GM19351 (cell line): ENCODE measurements at regions not wholly inside any gene's neighbourhood (a gene's known extent, or its start where the extent isn't known, plus 50 kb on each side); places are given as distances from the start of the nearest gene placed in this dataset.

ENCODE experiments used
- ATAC-seq: cut with Tn5 transposase; IDR thresholded peaks from one replicate; pipeline ENCODE4 v1.9.1; 2021; ENCODE audit warnings: mild to moderate bottlenecking, moderate library complexity; ENCODE audit not compliant: unreplicated experiment

DNA sequence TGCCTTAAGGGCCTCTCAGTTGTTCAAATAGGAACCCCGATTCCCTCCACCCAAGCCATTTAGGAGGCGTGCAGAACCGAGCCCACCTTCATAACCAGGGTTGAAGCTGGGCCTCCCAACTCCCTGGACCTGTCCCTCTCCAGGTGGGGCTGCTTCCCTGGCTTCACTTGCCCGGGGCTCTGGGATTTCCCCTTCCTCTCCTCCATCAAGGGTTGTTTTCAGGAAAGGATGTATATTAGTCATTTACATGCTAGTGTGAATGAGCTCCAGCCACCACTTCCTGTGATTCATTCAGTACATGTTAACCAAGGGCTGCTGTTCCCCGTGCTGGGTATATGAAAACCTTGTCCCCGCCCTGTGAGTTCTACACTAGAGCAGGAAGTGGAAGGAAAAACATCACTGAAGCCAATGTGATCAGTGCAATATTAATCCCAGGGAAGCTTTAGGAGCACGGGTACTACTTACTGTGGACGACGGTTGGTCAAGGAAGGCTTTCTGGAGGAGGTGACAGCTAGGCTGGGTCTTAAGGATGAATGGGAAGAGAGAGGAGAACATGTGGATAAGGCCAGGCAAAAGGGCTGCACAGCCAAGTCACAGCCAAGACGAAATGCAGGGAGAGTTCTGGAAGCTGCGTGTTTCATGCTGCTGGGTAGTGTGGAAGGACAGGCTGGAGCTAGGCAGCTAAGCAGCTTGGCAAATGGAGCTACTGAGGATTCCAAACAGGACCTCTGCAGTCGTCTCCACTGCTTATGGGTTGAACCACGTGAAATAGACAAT lies 150.1 kb upstream of the SHH start:
- peak; percentile 54 for ATAC-seq

DNA sequence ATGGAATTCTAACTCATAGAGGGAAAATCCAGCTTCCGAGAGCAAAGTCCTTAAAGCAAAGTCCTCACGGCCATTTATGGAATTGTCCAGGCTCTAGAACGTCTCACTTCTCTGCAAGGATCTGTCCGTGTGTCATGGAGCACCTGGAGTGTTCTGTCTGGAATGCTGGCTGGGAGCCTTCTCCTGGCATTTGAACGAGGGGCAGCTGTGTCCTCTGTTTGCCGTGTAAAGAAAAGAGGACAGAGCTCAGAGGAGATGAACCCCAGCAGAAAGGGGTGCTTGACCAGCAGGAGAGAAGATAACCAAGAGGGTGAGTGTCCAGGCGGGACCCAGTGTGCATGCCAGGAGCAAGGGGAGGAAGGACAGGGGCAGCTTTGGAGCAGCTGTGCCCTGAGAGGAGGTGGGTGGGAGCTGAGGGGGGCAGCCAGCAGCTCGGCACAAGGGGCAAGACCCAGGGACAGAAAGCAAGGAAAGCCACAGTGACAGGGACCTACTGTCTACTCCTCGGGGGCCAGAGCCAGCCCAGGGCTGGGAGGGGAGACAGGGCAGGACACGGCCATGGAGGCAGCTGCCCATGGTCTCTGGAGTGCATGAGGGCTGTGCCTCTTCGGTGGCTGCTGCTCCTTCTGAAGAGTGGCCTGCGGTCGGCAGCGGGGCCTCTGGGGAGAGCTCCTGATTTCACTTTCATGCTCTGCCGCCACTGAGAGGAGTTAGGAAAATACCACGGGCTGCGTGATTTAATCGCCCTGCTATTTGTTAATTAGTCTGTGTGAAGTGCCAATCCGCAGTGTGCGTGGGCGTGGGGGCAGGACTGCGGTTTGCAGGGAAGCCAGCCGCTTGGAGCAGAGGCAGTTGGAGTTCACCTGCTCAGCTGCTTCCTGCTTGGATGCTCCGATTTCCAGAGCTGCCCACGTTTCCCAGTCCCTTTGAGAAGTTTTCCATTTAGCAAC lies 149.3 kb upstream of the SHH start:
- no peak for ATAC-seq

DNA sequence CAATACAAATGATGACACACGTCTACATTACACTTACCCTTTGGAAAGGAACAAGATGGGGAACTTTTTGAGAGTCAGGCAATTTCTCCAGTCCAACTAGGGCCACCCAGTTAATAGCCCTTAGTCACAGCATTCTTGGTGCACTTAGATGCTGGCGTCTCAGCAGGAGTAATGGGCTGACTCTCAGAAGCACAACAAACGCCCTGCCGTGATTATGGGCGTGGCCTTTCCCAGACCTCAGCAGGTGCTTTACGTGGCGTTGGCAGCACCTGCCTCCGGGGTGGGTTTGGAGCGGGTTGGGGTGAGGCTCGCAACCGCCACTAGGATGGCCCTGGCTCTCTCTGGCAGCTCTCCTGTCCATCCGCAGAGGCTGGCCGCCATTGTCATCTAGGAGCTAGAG lies 147.6 kb upstream of the SHH start:
- ATAC-seq, result no peak

DNA sequence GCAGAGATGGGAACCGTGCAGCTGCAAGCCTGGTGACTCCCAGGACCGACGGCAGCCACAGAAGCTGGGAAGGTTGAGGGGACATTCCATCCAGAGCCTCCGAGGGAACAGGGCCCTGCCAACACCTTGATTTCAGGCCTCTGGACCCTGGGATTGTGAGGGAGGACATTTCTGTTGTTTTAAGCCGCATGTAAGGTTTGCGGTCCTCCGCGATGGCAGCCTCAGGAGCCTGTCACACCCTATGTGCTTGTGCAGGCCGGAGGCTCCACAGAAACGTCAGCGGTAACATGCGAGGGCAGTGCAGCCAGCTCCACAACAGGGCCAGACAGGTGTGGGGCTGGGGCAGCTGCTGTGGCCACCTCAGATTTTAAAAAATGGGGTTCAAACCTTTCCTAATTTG lies 144.7 kb upstream of the SHH start:
- no peak for ATAC-seq

DNA sequence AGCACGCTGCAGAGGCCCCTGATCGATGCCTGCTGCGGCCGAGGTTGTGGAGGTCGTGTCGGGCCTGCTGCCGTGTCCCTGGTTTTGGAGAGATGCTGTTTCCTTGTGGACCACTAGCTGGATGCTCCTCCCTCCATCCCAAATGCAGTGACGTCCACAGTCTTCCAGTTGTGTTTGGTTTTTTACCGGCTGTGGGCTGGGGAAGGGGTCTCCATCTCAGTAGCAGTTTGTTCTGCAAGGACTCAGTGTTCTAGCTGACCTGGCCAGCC lies 143.0 kb upstream of the SHH start:
- no peak for ATAC-seq

DNA sequence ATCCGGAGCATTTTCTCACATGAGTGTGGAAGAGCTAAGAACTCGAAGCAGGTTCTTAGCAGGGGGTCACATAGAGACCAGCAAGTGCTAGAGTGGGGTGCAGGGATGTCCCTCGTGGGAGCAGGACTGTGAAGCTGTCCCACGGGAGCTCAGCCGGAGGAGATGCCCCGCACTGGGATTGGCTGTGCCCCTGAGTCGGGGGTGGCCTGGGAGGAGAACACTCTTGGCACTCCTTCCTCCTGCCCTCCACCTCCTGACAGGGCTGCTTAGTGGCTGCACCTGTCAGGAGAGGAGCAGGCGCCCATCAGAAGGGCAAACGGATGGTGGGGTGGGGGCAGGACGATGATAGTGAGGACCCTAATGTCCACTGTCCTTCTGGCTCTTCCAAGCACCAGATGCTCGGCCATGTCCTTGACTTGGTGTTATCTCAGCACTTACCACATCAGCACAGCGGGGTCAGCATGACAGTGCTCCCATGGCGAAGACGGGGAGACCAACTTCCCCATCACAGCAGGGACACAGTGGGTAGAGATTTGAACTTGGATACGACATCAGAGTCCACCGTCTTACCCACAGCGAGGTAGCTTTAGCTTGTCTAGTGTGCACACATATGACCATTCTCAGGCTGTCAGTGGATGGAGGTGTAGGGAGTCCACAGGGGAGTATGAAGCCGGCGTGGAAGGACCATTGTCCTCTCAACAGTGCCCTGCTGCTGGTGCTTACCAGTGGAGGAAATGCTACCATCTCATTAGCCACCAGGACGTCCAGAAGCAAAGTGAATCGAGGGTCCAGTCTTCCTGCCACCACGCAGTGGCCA lies 142.5 kb upstream of the SHH start:
- no peak for ATAC-seq

DNA sequence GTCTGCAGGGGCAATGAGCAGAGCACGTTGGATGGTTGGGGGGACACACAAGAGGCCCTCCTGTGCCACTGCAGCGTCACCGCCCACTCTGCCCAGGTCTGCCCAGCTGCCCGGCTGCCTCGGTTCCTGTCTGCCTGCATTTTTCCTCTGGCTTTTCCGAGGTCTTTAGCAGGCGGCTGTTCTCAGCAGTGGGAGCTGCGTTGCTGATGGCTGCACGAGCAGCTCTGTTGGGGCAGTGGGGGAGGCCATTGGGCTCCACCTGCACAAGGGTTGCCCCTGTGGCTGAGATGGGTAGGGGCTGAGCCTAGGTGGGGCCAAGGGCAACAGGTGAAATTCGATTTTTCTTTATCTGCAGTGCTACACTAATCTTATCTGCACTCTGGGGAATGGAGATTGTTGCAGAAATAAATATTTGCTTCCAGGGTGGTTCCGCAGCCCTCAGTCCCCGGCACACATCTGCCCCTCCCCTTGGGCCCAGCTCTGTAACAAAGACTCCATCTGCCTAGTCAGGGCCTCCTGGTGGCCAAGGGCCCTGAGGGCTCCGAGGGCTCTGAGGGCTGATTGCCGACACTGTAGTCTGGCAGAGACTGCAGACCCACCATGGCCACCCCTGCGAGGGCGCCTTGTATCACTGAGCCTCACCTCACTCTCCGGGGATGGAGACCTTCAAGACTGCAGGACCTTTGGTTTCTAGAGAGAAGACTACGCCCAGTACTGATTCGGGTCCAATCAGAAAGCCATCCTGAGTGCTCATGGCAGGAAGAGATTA lies 141.7 kb upstream of the SHH start:
- ATAC-seq, result no peak

DNA sequence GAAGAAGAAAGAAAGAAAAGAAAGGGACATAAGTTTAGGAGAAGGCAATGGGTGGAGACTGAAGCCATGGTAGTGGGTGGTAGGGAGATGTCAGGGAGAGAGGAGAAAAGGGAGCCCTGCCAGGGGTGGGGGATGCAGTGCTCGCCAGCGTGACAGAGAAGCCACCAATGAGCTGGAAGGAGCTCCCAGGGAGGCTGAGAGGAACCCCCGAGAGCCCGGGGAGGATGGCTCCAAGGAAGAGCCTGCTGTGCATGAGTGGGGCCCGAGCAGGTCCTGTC lies 141.2 kb upstream of the SHH start:
- no peak for ATAC-seq

DNA sequence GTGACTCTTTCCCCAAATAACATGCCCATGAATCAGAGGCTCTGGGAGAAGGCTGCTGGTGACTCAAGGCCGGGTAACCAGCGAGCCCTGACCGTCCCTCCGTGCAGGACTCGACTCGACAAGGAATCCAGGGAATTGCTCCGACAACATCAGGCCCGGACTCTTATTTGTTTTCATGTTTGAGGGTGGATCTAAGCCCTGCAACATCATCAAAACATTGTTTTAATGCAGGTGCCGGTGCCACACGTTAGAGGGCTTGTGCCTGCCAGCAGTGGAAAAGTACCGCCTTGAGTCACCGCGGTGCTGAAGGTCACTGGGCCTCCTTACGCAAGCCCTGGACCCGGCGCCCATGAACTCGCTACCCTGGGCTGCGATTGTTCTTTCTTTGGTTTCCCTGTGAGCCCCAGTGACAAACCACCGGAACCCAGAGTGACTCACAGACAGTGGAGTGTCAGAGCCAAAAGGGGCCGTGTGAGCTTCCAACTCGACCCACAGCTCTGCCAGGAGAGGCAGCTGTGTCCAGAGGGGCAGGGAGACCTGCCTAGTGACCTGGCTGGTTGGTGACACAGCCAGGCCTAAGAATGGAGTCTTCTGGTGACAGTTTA lies 139.4 kb upstream of the SHH start:
- no peak for ATAC-seq

DNA sequence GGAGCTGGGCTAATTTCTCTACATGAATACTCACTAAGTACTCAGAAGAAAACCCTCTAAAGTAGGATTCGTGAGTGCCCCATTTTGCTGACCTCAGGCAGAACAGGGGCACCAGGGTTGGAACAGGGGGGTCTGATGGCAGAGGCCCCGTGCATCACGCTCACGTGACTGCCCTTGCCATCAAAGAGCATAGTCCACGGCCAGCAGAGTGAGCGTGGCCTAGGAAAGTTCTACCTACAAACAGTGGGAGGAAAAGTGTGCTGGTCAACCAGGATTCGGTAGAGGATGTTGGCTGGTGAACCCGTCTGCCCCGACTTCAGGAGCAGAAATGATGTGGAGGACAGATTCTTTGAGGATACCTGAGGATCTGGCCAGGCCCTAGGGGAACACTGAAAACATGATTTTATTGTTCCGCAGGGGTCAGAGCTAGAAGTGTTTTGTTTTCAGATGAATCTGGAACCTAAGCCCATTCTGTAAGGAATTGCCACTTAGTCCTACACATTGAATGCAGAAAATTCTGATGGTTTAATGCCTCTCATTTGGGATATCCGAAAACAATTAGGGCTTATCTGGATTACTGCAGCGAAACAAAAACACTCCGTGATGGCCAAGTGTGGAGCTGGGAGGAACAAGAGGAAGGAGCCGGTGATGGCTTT lies 138.8 kb upstream of the SHH start:
- no peak for ATAC-seq

DNA sequence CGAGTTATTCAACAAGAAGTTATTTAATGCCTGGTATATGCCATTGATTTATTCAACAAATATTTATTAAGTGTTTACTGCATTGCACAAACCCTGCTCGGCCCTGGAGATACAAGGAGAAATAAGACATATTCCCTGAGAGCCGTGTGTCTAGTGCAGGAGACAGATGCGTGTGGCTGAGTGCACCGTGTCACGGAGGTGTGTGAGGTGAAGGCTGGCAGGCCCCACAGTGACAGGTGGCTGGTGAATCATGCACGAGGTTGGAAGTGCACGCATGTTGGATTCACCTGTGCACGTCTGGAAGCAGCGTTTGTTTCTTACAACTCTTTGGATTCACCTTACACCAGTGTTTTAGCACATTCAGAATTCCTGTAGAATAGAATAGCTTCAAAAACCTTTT lies 136.6 kb upstream of the SHH start:
- ATAC-seq, result no peak

DNA sequence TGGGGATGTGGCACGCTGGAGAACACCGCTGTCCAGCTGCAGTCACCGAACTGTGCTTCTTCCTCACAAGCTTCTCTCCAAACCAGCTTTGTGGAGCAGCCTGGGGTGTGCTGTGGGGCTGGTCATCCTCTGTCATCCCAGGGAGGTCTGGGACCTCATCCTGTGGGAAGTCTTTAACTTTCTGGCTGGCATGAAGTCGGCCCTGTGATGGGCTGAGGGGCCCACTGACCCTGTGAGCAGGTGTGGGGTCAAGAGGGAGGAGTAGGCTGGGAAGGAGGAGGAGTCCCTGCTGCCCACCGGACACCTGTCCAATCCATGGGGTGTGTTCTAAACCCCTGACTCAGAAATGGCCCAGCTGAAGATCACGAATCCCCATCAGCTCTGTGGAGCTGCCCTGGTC lies 136.2 kb upstream of the SHH start:
- no peak for ATAC-seq

DNA sequence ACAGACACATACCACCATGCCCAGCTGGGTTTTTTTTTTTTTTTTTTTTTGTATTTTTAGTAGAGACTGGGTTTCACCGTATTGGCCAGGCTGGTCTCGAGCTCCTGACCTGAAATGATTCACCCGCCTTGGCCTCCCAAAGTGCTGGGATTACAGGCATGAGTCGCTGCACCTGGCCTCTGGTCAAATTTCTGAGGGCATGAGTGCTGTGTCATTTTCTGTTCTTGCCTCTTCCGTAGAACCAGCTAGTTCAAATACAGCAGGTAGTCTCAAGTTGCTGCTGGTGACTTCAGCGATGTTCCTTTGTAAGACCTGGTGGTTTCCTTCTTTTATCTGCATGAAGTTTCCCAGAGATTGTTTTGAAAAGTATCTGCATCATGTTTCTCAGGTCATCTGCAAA lies 134.8 kb upstream of the SHH start:
- no peak for ATAC-seq

DNA sequence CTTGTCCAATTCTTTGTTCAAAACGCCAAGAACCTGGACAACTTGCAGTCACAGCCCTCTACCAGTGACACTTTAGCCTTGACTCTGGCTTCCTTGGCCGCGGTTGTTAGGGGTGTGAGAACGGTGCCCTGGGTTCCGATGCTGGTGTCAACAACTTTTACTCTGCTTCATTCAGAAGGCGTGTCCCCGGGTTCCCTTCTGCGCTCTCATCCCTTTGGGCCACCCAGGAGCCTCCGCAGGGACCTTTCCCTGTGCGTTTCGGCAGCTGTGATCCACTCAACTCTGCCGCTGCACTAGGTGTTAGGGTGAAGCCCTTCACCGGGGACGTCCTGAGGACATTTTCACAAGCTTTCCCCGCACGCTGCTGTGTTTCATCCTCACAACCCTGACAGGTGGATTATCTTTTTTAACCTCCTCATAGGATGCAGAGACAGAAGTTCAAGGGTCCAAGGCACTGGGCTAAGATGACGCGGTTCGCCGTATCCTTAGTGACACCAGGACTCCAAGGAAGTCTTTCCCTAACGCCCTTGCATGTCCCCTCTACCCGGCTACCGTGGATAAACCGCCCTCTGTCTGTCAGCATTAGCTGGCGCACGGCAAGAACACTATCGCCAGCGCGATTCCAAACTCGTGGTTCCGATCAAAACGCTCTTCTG lies 133.5 kb upstream of the SHH start:
- ATAC-seq, result no peak

DNA sequence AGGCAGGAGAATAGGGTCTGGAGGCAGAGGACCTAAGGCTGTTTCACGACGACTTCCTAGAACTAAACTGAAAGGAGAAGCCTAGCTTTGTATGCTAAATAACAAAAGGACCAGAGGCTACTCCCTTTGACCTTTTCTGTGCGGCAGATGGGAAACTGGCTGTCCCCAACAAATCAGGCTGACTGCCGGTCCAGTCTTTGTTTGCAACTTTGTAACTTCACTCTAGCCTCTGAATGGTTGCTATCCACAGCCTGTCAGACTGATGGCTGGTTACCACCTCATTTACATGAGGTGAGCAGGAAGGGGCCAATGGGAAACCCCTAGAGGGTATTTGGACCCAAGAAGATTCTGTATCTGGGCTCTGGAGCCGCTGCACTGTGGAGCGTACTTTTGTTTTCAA lies 132.6 kb upstream of the SHH start:
- ATAC-seq, result no peak

DNA sequence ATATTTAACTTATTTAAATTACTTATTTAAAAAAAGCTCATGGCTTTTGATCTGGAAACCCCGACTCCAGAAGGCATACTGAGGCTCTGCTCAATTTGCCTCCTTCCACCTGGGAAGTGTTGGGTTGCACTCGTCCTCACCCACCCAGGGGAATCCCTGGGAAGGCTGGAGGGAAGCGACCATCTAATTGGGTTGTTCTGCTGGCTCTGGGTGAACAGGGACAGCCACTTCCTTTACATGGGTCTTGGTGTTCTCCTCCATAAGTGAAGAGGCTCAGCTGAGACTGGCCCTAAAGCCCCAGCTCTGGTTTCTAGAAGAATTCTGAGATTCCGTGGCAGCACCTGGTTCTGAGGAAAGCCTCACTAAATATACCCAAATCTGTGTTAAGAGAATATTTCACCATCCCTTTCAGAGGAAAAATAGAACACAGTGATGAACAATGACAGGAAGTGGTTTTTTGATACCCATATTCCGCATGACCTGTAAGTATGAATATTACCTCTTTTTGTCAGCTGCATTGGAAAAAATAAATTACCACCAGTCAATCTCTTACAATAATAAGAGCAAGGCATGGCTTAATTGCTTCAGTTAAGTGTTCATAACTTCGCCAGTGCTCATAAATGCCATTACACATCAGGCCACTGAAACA lies 131.1 kb upstream of the SHH start:
- no peak for ATAC-seq

DNA sequence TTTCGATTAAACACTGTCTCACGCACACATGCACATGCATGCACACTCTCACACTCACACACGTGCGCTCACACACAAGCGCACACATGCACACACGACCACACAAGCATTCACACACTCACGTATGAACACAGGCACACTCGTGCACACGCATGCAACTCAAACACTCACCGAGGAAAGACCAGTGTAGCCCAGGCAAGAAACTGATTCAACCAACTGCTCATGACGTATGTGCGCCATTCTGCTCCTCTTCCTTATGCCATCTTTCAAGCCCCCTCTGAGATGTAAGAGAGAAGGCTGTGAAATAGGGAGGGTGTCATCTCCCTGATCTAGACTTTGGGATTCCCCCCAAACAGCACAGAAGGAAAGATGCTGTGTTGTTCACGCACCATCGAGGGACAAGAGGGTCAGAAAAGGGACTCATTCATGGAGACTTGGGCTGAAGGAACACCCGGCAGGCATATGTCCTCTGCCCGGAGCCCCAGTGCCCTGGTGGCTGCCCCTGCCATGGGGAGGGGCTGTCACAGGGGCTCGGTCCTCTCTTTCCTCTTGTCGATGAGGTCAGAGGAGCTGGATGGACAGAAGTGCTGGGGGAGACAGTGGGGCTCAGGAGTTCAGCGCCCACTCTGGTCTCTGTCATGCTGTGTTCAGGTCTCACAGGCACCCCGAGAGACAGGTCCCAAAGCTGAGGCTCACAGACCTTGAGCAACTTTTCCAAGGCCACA lies 130.1 kb upstream of the SHH start:
- ATAC-seq, result no peak

DNA sequence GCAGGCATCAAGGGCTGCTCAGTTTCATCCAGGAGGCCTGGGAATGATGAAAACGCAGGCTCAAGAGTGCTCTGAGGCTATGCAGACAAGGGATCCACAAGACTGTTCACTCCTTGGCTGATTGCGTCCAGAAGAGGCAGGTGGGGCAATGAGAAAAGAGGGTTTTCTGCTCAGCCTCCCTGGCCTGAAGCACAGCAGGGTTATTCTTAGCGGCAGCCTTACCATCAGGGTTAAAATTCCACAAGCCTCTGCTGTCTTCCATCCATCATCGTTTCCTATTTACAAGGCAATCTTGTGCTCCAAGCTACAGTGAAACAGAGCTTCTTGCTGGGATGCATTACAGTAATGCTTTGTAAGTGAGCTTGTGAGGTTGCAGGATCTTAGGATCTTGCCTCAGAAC lies 129.4 kb upstream of the SHH start:
- no peak for ATAC-seq

DNA sequence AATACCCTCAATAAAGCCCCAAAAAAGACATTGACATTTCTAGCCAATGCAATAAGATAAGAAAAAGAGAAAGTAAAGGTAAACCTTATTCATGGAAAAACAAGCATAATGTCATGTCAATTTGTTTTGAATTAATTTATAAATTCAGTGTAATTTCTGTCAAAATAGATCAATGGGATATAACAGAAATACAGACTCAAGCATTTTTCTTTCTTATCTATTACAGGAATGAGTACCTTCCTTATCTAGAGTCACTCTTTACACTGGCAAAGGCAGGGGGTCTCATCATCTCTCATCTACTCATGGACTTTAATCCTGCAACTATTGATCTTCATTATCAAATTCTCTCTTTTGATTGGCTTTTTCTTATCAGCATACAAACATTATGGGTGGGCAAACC lies 127.1 kb upstream of the SHH start:
- no peak for ATAC-seq
